ENCODE measurements at regions not wholly inside any gene's neighbourhood (a gene's known extent, or its start where the extent isn't known, plus 50 kb on each side); places are given as distances from the start of the nearest gene placed in this dataset.

DNA sequence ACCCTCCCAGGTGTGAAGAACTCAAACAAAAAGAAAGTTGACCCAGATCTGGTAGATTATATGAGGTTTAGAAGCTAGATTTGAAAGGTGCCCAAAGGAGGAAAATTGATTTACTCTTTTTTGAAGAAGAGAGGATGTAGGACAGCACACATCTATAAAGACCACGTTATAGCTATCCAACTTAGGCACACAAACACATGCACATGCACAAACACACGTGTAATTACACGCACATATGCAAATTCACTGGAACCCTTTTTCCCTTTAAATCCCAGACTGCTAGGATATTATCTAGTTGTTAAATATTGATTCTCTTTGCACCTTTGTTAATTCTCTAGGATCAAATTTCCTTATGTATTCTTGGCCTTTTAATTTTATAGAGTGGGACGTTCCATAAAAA, 272.8 kb upstream of the TBX18 start:
- TF ChIP-seq FOXP2 (optimal IDR thresholded peaks at IDR 0.05; ENCODE audit: control extremely low read depth, extremely low read length, insufficient read depth), result no peak
- no peak for TF ChIP-seq EZH2 (IDR thresholded peaks at IDR 0.05)
